ENCODE measurements at regions not wholly inside any gene's neighbourhood (a gene's known extent, or its start where the extent isn't known, plus 50 kb on each side); places are given as distances from the start of the nearest gene placed in this dataset.
"Not testable (repeated sequence)": the region's sequence is repeated elsewhere in the genome, so short reads cannot be mapped to it uniquely, and the experiment has no call there.

GRCh38 chr11:122604621-122605020 is 50.9 kb upstream of the UBASH3B start:
- no peak for DNase-seq

GRCh38 chr11:122601141-122602125 is 54.1 kb upstream of the UBASH3B start:
- DNase-seq, result no peak

- no peak for DNase-seq
Measured at GRCh38 chr11:122600290-122600689, 55.2 kb upstream of the UBASH3B start.

GRCh38 chr11:122599434-122599833 is 56.1 kb upstream of the UBASH3B start:
- DNase-seq, result no peak

GRCh38 chr11:122598971-122599370 is 56.6 kb upstream of the UBASH3B start:
- no peak for DNase-seq

GRCh38 chr11:122597511-122597910 is 58.0 kb upstream of the UBASH3B start:
- DNase-seq, result no peak

GRCh38 chr11:122594986-122595645 is 60.4 kb upstream of the UBASH3B start:
- no peak for DNase-seq

GRCh38 chr11:122593473-122594420 is 61.8 kb upstream of the UBASH3B start:
- DNase-seq, result no peak

- no peak for DNase-seq
Measured at GRCh38 chr11:122592641-122593040, 62.9 kb upstream of the UBASH3B start.

GRCh38 chr11:122584670-122585069 is 70.9 kb upstream of the UBASH3B start:
- DNase-seq, result no peak

GRCh38 chr11:122580071-122580470 is 75.5 kb upstream of the UBASH3B start:
- not testable (repeated sequence) for DNase-seq

- DNase-seq, result no peak
Measured at GRCh38 chr11:122578171-122578825, 77.2 kb upstream of the UBASH3B start.

GRCh38 chr11:122572592-122572991 is 82.9 kb upstream of the UBASH3B start:
- DNase-seq, result no peak

- no peak for DNase-seq
Measured at GRCh38 chr11:122563761-122564160, 91.8 kb upstream of the UBASH3B start.

- DNase-seq, result no peak
Measured at GRCh38 chr11:122559734-122560382, 95.7 kb upstream of the UBASH3B start.

GRCh38 chr11:122559218-122559617 is 96.3 kb upstream of the UBASH3B start:
- DNase-seq, result not testable (repeated sequence)

- DNase-seq, result not testable (repeated sequence)
Measured at GRCh38 chr11:122557163-122557562, 98.4 kb upstream of the UBASH3B start.

GRCh38 chr11:122556605-122557004 is 98.9 kb upstream of the UBASH3B start:
- DNase-seq, result no peak

- DNase-seq, result no peak
Measured at GRCh38 chr11:122538060-122538459, 117.5 kb upstream of the UBASH3B start.

GRCh38 chr11:122524898-122525297 is 130.6 kb upstream of the UBASH3B start:
- DNase-seq, result no peak

Measured in 8988T (cell line).